K562 (cell line): ENCODE measurements at regions not wholly inside any gene's neighbourhood (a gene's known extent, or its start where the extent isn't known, plus 50 kb on each side); places are given as distances from the start of the nearest gene placed in this dataset.

ENCODE experiments used
- ATAC-seq: fragments of 200-7000 bp; cut with Tn5 transposase; 3 replicates; pipeline ENCODE4 v1.9.1; 2020; ENCODE audit warnings: moderate library complexity
- BruUV-seq: library from RNA; stranded (reverse); fragments of 400-500 nt; replicated peaks from 2 replicates; lab custom pipeline; 2021; lab: Mats Ljungman, UMichigan
- CTCF ChIA-PET: fragments of 300-600 bp; formaldehyde crosslinking; extraction: SDS; loops from one replicate; lab custom pipeline; 2021; ENCODE audit warnings: low intra/inter-chr PET ratio; lab: Yijun Ruan, JAX
- POLR2A ChIA-PET: fragments of 300-600, 350-650 bp; sonication (Branson Sonifier 250); formaldehyde crosslinking; extraction: SDS; loops from one replicate; lab custom pipeline; 2021; ENCODE audit warnings: antibody characterized with exemption, inconsistent platforms; lab: Yijun Ruan, JAX
- DNase-seq, 4 experiments: peaks; one replicate each; pipeline versions ENCODE4 v3.0.0 to v3.0.0-alpha.2; 2011 to 2018; ENCODE audit warnings: low spot score in 3 of 4, mixed read lengths in 3 of 4; ENCODE audit errors: extremely low read depth in 1 of 4
- FAIRE-seq: peaks from 2 replicates; lab custom pipeline; 2011; peaks lifted over from hg19 to GRCh38; lab: Jason Lieb, UNC
- H2AFZ ChIP-seq: 2 replicates; pipeline ENCODE4 v1.6.0; 2011; ENCODE audit warnings: low read depth, low read length, control low read depth, inconsistent platforms
- H3K27ac ChIP-seq: fragments of 200-600 bp; 3 replicates; pipeline ENCODE4 v1.8.0; 2011; ENCODE audit warnings: low read depth, mild to moderate bottlenecking, control low read depth, inconsistent platforms, low read length, moderate library complexity, mixed read lengths; ENCODE audit errors: extremely low read depth
- H3K27me3 ChIP-seq, 2 experiments: fragments of 300-600 bp in 1 of 2; 2 replicates in 1 of 2; 3 replicates in 1 of 2; pipeline versions ENCODE4 v1.6.0 to v1.8.0; 2011; ENCODE audit warnings: inconsistent platforms in 2 of 2, low read length in 2 of 2, mild to moderate bottlenecking in 1 of 2, mixed read lengths in 1 of 2, moderate library complexity in 1 of 2; ENCODE audit not compliant: control insufficient read depth in 2 of 2, insufficient read depth in 2 of 2
- H3K36me3 ChIP-seq: fragments of 300-600 bp; 3 replicates; pipeline ENCODE4 v1.8.0; 2011; ENCODE audit warnings: mild to moderate bottlenecking, low read length, inconsistent platforms; ENCODE audit not compliant: control insufficient read depth, insufficient read depth
- H3K4me1 ChIP-seq, 2 experiments: fragments of 200-600 bp in 1 of 2; replicated peaks in 1 of 2; 2 replicates in 1 of 2; 3 replicates in 1 of 2; pipeline versions ENCODE4 v1.5.1 to v1.8.0; 2011; ENCODE audit warnings: inconsistent platforms in 2 of 2, low read length in 2 of 2, mild to moderate bottlenecking in 1 of 2, mixed read lengths in 1 of 2, moderate library complexity in 1 of 2; ENCODE audit not compliant: control insufficient read depth in 2 of 2, insufficient read depth in 2 of 2
- H3K4me2 ChIP-seq: 2 replicates; pipeline ENCODE4 v1.6.1; 2011; ENCODE audit warnings: low read length, control low read depth, inconsistent platforms, mixed read lengths; ENCODE audit not compliant: insufficient read depth
- H3K4me3 ChIP-seq: fragments of 200-600 bp; sonication (generic), shearing (Covaris generic); 2 replicates; pipeline ENCODE4 v1.5.1; 2016; ENCODE audit warnings: control low read depth, inconsistent platforms
- H3K79me2 ChIP-seq: fragments of 200-600 bp; 3 replicates; pipeline ENCODE4 v1.8.0; 2011; ENCODE audit warnings: low read length, inconsistent platforms; ENCODE audit not compliant: control insufficient read depth, insufficient read depth
- H3K9ac ChIP-seq, 2 experiments: 2 replicates each; pipeline versions ENCODE4 v1.6.0 to v1.6.1; 2011; ENCODE audit warnings: low read depth in 2 of 2, low read length in 2 of 2, control low read depth in 1 of 2, inconsistent platforms in 1 of 2, mild to moderate bottlenecking in 1 of 2, mixed read lengths in 1 of 2; ENCODE audit not compliant: insufficient read depth in 1 of 2
- H3K9me1 ChIP-seq: one replicate; pipeline ENCODE4 v1.6.0; 2011; ENCODE audit warnings: inconsistent platforms, mild to moderate bottlenecking, low read length, moderate library complexity; ENCODE audit not compliant: control insufficient read depth, insufficient read depth
- H3K9me3 ChIP-seq: replicated peaks from 2 replicates; pipeline ENCODE4 v1.5.1; 2011; ENCODE audit warnings: low read depth, low read length, inconsistent platforms; ENCODE audit not compliant: control insufficient read depth, insufficient read depth
- H4K20me1 ChIP-seq: replicated peaks from 2 replicates; pipeline ENCODE4 v1.6.1; 2011; ENCODE audit warnings: low read length, inconsistent platforms, mixed read lengths; ENCODE audit not compliant: control insufficient read depth, insufficient read depth
- ARID2 ChIP-seq: fragments of 450-650 bp; IDR thresholded peaks from 2 replicates; pipeline ENCODE4 v1.6.1; 2017; ENCODE audit warnings: antibody characterized with exemption, mild to moderate bottlenecking
- ELF1 ChIP-seq: fragments of 200-800 bp; sonication (Bioruptor generic); IDR thresholded peaks from 2 replicates; pipeline ENCODE4 v1.6.1; 2016; ENCODE audit warnings: missing genetic modification characterization, missing compliant biosample characterization
- FOSL1 ChIP-seq: fragments of 200-800 bp; sonication (Bioruptor generic); conservative IDR thresholded peaks from 2 replicates; pipeline ENCODE4 v1.6.1; 2016; ENCODE audit warnings: missing genetic modification characterization, missing compliant biosample characterization
- MEIS2 ChIP-seq: fragments of 450-650 bp; IDR thresholded peaks from 2 replicates; pipeline ENCODE4 v1.6.1; 2014; ENCODE audit warnings: mild to moderate bottlenecking; ENCODE audit not compliant: partially characterized antibody
- ZNF165 ChIP-seq: fragments of 250-450 bp; sonication (Bioruptor Pico); IDR thresholded peaks from 2 replicates; pipeline ENCODE4 v1.4.0; 2020; ENCODE audit warnings: borderline replicate concordance
- WGBS: fragments of 100-300 bp; shearing (Covaris generic); methylation state at CpG from one replicate; pipeline ENCODE4 v1.1.6; 2016; ENCODE audit warnings: low coverage, mixed read lengths; ENCODE audit not compliant: insufficient coverage; ENCODE audit errors: missing lambda C conversion rate; 5-methylcytosine and 5-hydroxymethylcytosine counted together
- in situ Hi-C: fragments of 300-500 bp; cut with MboI; formaldehyde crosslinking; loops from 4 replicates; pipeline ENCODE4 v1.15.0; 2018; ENCODE audit warnings: inconsistent platforms, mixed read lengths
- intact Hi-C: fragments of 100-400 bp; cut with micrococcal nuclease; formaldehyde crosslinking; loops from 2 replicates; pipeline ENCODE4 v1.14.2; 2022
- TF ChIP-seq, protein P1 (sequence below), 2 experiments: fragments of 450-650 bp in 1 of 2; sonication (generic) in 1 of 2; formaldehyde crosslinking in 1 of 2; IDR thresholded peaks in 1 of 2; conservative IDR thresholded peaks in 1 of 2; 2 replicates each; pipeline versions ENCODE4 v1.6.1 to v1.8.1; 2016 to 2023; ENCODE audit warnings: mild to moderate bottlenecking in 2 of 2, moderate library complexity in 2 of 2, inconsistent platforms in 1 of 2, missing genetic modification reagents in 1 of 2

- Histone ChIP-seq H3K9me3 (no peaks in the 10 kb centered on the region), H3K9me1 (no peaks in the 10 kb centered on the region), H3K27ac (peak overlapping the region; percentile 60; the same call in 1 of the 3 replicates), H3K79me2 (no peaks in the 10 kb centered on the region), H2AFZ (no peak overlapping the region; the same call in 1 of the 2 replicates), H3K4me1 (peaks cover 42 to 47% of the 10 kb centered on the region in 2 experiments), H3K27me3 (no peaks in the 10 kb centered on the region), H3K4me3 (no peak overlapping the region), H3K4me2 (no peak overlapping the region), H4K20me1 (no peaks in the 10 kb centered on the region), H3K9ac (no peak overlapping the region), H3K36me3 (no peaks in the 10 kb centered on the region; the same call in 2 of the 3 replicates)
- FAIRE-seq (peak; percentile 58), ATAC-seq (no peak), DNase-seq (peak in 2 of 4 experiments; percentile 26 to 27)
- CTCF ChIA-PET: no interaction called here
- 35% methylated on average over 4 of the region's 4 CpGs for WGBS
- TF ChIP-seq MEIS2: peak; percentile 39
- no peak for TF ChIP-seq ELF1 (tag)
- TF ChIP-seq ARID2: no peak
- TF ChIP-seq, protein P1, sequence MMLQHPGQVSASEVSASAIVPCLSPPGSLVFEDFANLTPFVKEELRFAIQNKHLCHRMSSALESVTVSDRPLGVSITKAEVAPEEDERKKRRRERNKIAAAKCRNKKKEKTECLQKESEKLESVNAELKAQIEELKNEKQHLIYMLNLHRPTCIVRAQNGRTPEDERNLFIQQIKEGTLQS (IDR thresholded peaks at IDR 0.05): peak; percentile 62
- TF ChIP-seq, protein P1 (CRISPR knock-in tag; conservative IDR thresholded peaks at IDR 0.05): no peak
- TF ChIP-seq FOSL1 (tag): no peak
- TF ChIP-seq ZNF165 (CRISPR knock-in tag): no peak
- intact Hi-C loops: loop anchor here (5.0 kb wide), 1 partner anchor 53 kb away; the partner anchor contains the start of gene ARL6IP4
- no TSS peak for BruUV-seq
- in situ Hi-C loops: no loop called here
- POLR2A ChIA-PET: no interaction called here
These were observed 54.4 kb downstream of the ARL6IP4 start for GRCh38 chr12:123034865-123035264.
